ENCODE measurements at regions not wholly inside any gene's neighbourhood (a gene's known extent, or its start where the extent isn't known, plus 50 kb on each side); places are given as distances from the start of the nearest gene placed in this dataset.

- H3K27ac ChIP-seq (ENCODE audit: low read depth in 1 of 2, low read length in 2 of 2) = no peak overlapping the region
- H3K4me2 ChIP-seq (replicated peaks; ENCODE audit: extremely low read depth, low read length, poor library complexity, severe bottlenecking) = no peak overlapping the region
- H3K4me1 Mint-ChIP-seq = peaks cover 9% of the 10 kb centered on the region
- no peaks in the 10 kb centered on the region for H3K36me3 ChIP-seq (replicated peaks in 1 of 2; ENCODE audit: control insufficient read depth in 1 of 2, insufficient read depth in 2 of 2, low read length in 2 of 2)
- H3K9ac ChIP-seq (ENCODE audit: insufficient read depth, low read length, poor library complexity, severe bottlenecking) = no peak overlapping the region
- no peaks in the 10 kb centered on the region for H3K79me2 ChIP-seq (ENCODE audit: insufficient read depth, low read length)
- intact Hi-C loops (cut with micrococcal nuclease) = no loop called here
- peaks cover 0 to 6% (median 4%) of the 10 kb centered on the region in 3 donors for H3K27me3 Mint-ChIP-seq (ENCODE audit: low read depth in 3 of 3)
- peak overlapping the region in 1 of 2 donors; percentile 27 for H3K4me3 Mint-ChIP-seq
- H2AFZ ChIP-seq (ENCODE audit: insufficient read depth, low read depth, low read length, poor library complexity, severe bottlenecking) = no peak overlapping the region
- H3K4me3 ChIP-seq (replicated peaks in 1 of 3; ENCODE audit: low read depth in 2 of 3, low read length in 3 of 3) = no peak overlapping the region
- no peaks in the 10 kb centered on the region for H3K27me3 ChIP-seq (ENCODE audit: control insufficient read depth in 2 of 2, insufficient read depth in 2 of 2, low read length in 2 of 2)
- no peak for DNase-seq
- H3K4me1 ChIP-seq (ENCODE audit: control insufficient read depth in 1 of 2, insufficient read depth in 2 of 2, low read length in 2 of 2) = peaks cover 0 to 9% of the 10 kb centered on the region in 2 donors
- H3K9me3 ChIP-seq (replicated peaks in 1 of 2; ENCODE audit: control insufficient read depth in 1 of 2, insufficient read depth in 1 of 2, low read length in 2 of 2) = no peaks in the 10 kb centered on the region
- H3K36me3 Mint-ChIP-seq = no peaks in the 10 kb centered on the region
- H4K20me1 ChIP-seq (ENCODE audit: insufficient read depth, low read length) = no peaks in the 10 kb centered on the region
- H3K9me3 Mint-ChIP-seq = peaks cover 0 to 8% (median 4%) of the 10 kb centered on the region in 7 donors
- H3K27ac Mint-ChIP-seq = peak overlapping the region in 1 of 7 donors; percentile 41
- TF ChIP-seq CTCF (IDR thresholded peaks at IDR 0.05) = no peak
Observed at GRCh38 chr2:187959821-187960220, 331.9 kb upstream of the GULP1 start.

GRCh38 chr2:187962538-187962937, 329.1 kb upstream of the GULP1 start:
- TF ChIP-seq CTCF (IDR thresholded peaks at IDR 0.05) = no peak
- Histone ChIP-seq H3K36me3 (replicated peaks in 1 of 2; ENCODE audit: control insufficient read depth in 1 of 2, insufficient read depth in 2 of 2, low read length in 2 of 2) (no peaks in the 10 kb centered on the region), H3K79me2 (ENCODE audit: insufficient read depth, low read length) (no peaks in the 10 kb centered on the region), H3K27me3 (ENCODE audit: control insufficient read depth in 2 of 2, insufficient read depth in 2 of 2, low read length in 2 of 2) (no peaks in the 10 kb centered on the region), H3K4me2 (replicated peaks; ENCODE audit: extremely low read depth, low read length, poor library complexity, severe bottlenecking) (no peak overlapping the region), H3K4me1 (ENCODE audit: control insufficient read depth in 1 of 2, insufficient read depth in 2 of 2, low read length in 2 of 2) (peaks cover 0 to 9% of the 10 kb centered on the region in 2 donors), H3K27ac (ENCODE audit: low read depth in 1 of 2, low read length in 2 of 2) (no peak overlapping the region), H3K9ac (ENCODE audit: insufficient read depth, low read length, poor library complexity, severe bottlenecking) (no peak overlapping the region), H3K9me3 (replicated peaks in 1 of 2; ENCODE audit: control insufficient read depth in 1 of 2, insufficient read depth in 1 of 2, low read length in 2 of 2) (no peaks in the 10 kb centered on the region), H2AFZ (ENCODE audit: insufficient read depth, low read depth, low read length, poor library complexity, severe bottlenecking) (no peak overlapping the region), H3K4me3 (replicated peaks in 1 of 3; ENCODE audit: low read depth in 2 of 3, low read length in 3 of 3) (no peak overlapping the region), H4K20me1 (ENCODE audit: insufficient read depth, low read length) (no peaks in the 10 kb centered on the region)
- Mint-ChIP-seq H3K27ac (no peak overlapping the region), H3K27me3 (ENCODE audit: low read depth in 3 of 3) (peaks cover 0 to 6% (median 4%) of the 10 kb centered on the region in 3 donors), H3K9me3 (peaks cover 0 to 5% (median 2%) of the 10 kb centered on the region in 7 donors), H3K4me1 (peaks cover 9% of the 10 kb centered on the region), H3K4me3 (no peak overlapping the region), H3K36me3 (no peaks in the 10 kb centered on the region)
- intact Hi-C loops (cut with micrococcal nuclease) = no loop called here
- no CpG with 5 or more reads among the region's 2 CpGs for WGBS (ENCODE audit: insufficient coverage)
- DNase-seq = no peak

Data from CD14-positive monocyte (primary cell).